Endothelial cell of umbilical vein (primary cell): ENCODE measurements at regions not wholly inside any gene's neighbourhood (a gene's known extent, or its start where the extent isn't known, plus 50 kb on each side); places are given as distances from the start of the nearest gene placed in this dataset.

Experiments
- BruUV-seq: library from RNA; stranded (reverse); fragments of 400-500 nt; replicated peaks from 2 replicates; lab custom pipeline; 2021; lab: Mats Ljungman, UMichigan
- CTCF ChIA-PET: fragments of 300-600, 350-600 bp; sonication (Branson Sonifier 250); formaldehyde crosslinking; loops from one replicate; lab custom pipeline; 2021; ENCODE audit warnings: antibody characterized with exemption, inconsistent platforms; lab: Charles Lee
- POLR2A ChIA-PET: fragments of 300-600, 350-600 bp; sonication (Branson Sonifier 250); formaldehyde crosslinking; loops from one replicate; lab custom pipeline; 2021; ENCODE audit warnings: antibody characterized with exemption, inconsistent platforms; lab: Charles Lee
- DNase-seq: peaks from one replicate; pipeline ENCODE4 v3.0.0-alpha.2; 2011; ENCODE audit warnings: low read depth, low spot score
- FAIRE-seq: peaks from 2 replicates; lab custom pipeline; 2011; peaks lifted over from hg19 to GRCh38; lab: Jason Lieb, UNC
- H2AFZ ChIP-seq: 2 replicates; pipeline ENCODE4 v1.6.0; 2012; ENCODE audit warnings: low read depth, low read length, control low read depth, inconsistent platforms
- H3K27ac ChIP-seq: 2 replicates; pipeline ENCODE4 v1.5.1; 2011; ENCODE audit warnings: low read depth, mild to moderate bottlenecking, control low read depth, low read length, moderate library complexity; ENCODE audit not compliant: insufficient read depth
- H3K27me3 ChIP-seq, 2 experiments: 2 replicates each; pipeline versions ENCODE4 v1.6.0 to v1.6.1; 2011; ENCODE audit warnings: low read length in 2 of 2, mixed read lengths in 1 of 2; ENCODE audit not compliant: control insufficient read depth in 2 of 2, insufficient read depth in 2 of 2
- H3K36me3 ChIP-seq, 2 experiments: 2 replicates in 1 of 2; 3 replicates in 1 of 2; pipeline ENCODE4 v1.5.1; 2011; ENCODE audit warnings: low read length in 2 of 2, mild to moderate bottlenecking in 1 of 2, moderate library complexity in 1 of 2; ENCODE audit not compliant: control insufficient read depth in 2 of 2, insufficient read depth in 2 of 2; ENCODE audit errors: extremely low read depth in 1 of 2
- H3K4me1 ChIP-seq: 3 replicates; pipeline ENCODE4 v1.5.1; 2011; ENCODE audit warnings: mild to moderate bottlenecking, low read length; ENCODE audit not compliant: control insufficient read depth, insufficient read depth; ENCODE audit errors: extremely low read depth
- H3K4me2 ChIP-seq: 2 replicates; pipeline ENCODE4 v1.6.1; 2011; ENCODE audit warnings: low read length, control low read depth, mixed read lengths; ENCODE audit not compliant: insufficient read depth
- H3K4me3 ChIP-seq, 3 experiments: fragments of 200-600 bp in 1 of 3; sonication (generic), shearing (Covaris generic) in 1 of 3; replicated peaks in 1 of 3; 2 replicates each; pipeline ENCODE4 v1.5.1; 2011 to 2016; ENCODE audit warnings: control low read depth in 3 of 3, low read length in 3 of 3, mild to moderate bottlenecking in 2 of 3, inconsistent platforms in 1 of 3, low read depth in 1 of 3, moderate library complexity in 1 of 3; ENCODE audit not compliant: insufficient read depth in 1 of 3
- H3K79me2 ChIP-seq: 2 replicates; pipeline ENCODE4 v1.6.0; 2012; ENCODE audit warnings: low read length, inconsistent platforms; ENCODE audit not compliant: control insufficient read depth, insufficient read depth
- H3K9ac ChIP-seq: replicated peaks from 2 replicates; pipeline ENCODE3; 2011; ENCODE audit warnings: low read length, control low read depth; ENCODE audit not compliant: insufficient read depth; ENCODE audit errors: extremely low read depth
- H3K9me1 ChIP-seq: replicated peaks from 3 replicates; pipeline ENCODE4 v1.6.0; 2011; ENCODE audit warnings: mild to moderate bottlenecking, low read length; ENCODE audit not compliant: control insufficient read depth, insufficient read depth; ENCODE audit errors: extremely low read depth
- H3K9me3 ChIP-seq: replicated peaks from 2 replicates; pipeline ENCODE4 v1.5.1; 2012; ENCODE audit warnings: low read length, inconsistent platforms; ENCODE audit not compliant: control insufficient read depth, insufficient read depth
- H4K20me1 ChIP-seq: replicated peaks from 2 replicates; pipeline ENCODE3; 2011; ENCODE audit warnings: mild to moderate bottlenecking, low read length; ENCODE audit not compliant: control insufficient read depth, insufficient read depth; ENCODE audit errors: extremely low read depth
- EZH2 ChIP-seq: IDR thresholded peaks from 2 replicates; pipeline ENCODE4 v1.6.1; 2012; ENCODE audit warnings: borderline replicate concordance, low read depth, mild to moderate bottlenecking, moderate library complexity, low read length, inconsistent platforms; ENCODE audit not compliant: severe bottlenecking
- FOS ChIP-seq: IDR thresholded peaks from 2 replicates; pipeline ENCODE4 v1.6.1; 2011; ENCODE audit warnings: mild to moderate bottlenecking, low read length, moderate library complexity, borderline replicate concordance; ENCODE audit not compliant: insufficient read depth
- GATA2 ChIP-seq: IDR thresholded peaks from 2 replicates; pipeline ENCODE4 v1.7.0; 2011; ENCODE audit warnings: low read depth, mild to moderate bottlenecking, moderate library complexity, mixed read lengths, low read length; ENCODE audit not compliant: insufficient read length, insufficient read depth
- JUN ChIP-seq: IDR thresholded peaks from 2 replicates; pipeline ENCODE4 v1.6.1; 2011; ENCODE audit warnings: borderline replicate concordance, low read depth; ENCODE audit not compliant: insufficient read length, insufficient read depth
- MAX ChIP-seq: IDR thresholded peaks from 2 replicates; pipeline ENCODE4 v1.6.1; 2011; ENCODE audit not compliant: insufficient read depth, insufficient read length
- MYC ChIP-seq: IDR thresholded peaks from one replicate; pipeline ENCODE4 v1.6.1; 2011; ENCODE audit warnings: mild to moderate bottlenecking, low read depth, low read length
- POLR2A ChIP-seq: IDR thresholded peaks from 2 replicates; pipeline ENCODE4 v1.6.1; 2012; ENCODE audit warnings: low read depth, mild to moderate bottlenecking, control low read depth, low read length
- POLR2AphosphoS5 ChIP-seq: IDR thresholded peaks from 2 replicates; pipeline ENCODE4 v1.6.1; 2012; ENCODE audit warnings: low read depth, mild to moderate bottlenecking, control low read depth, low read length, moderate library complexity; ENCODE audit not compliant: insufficient read depth
- dilution Hi-C: fragments of 300-500 bp; cut with MboI; formaldehyde crosslinking; loops from one replicate; pipeline ENCODE4 v1.15.0; 2019; ENCODE audit warnings: low sequenced_read_pairs; ENCODE audit not compliant: extremely low pct_ligation_motif_present
- intact Hi-C: fragments of 100-400 bp; cut with micrococcal nuclease; formaldehyde crosslinking; loops from one replicate; pipeline ENCODE4 v1.10.0; 2022
- TF ChIP-seq, protein P1 (sequence below), 2 donors: IDR thresholded peaks; 1 replicate in 1 of 2; 2 replicates in 1 of 2; pipeline ENCODE4 v1.5.1; 2011; ENCODE audit warnings: low read length in 2 of 2, mild to moderate bottlenecking in 2 of 2, moderate library complexity in 2 of 2, control low read depth in 1 of 2, inconsistent platforms in 1 of 2, low read depth in 1 of 2; ENCODE audit not compliant: insufficient read depth in 1 of 2; ENCODE audit errors: extremely low read depth in 1 of 2

GRCh38 chr1:189313488-189313887 is 1164.2 kb downstream of the BRINP3 start:
- no peak overlapping the region for H2AFZ ChIP-seq
- no peak overlapping the region for H3K4me3 ChIP-seq
- no TSS peak for BruUV-seq
- dilution Hi-C loops (no loop called here), intact Hi-C loops (no loop called here)
- no peaks in the 10 kb centered on the region for H4K20me1 ChIP-seq
- POLR2A ChIA-PET, result no interaction called here
- H3K36me3 ChIP-seq, result no peaks in the 10 kb centered on the region
- no peaks in the 10 kb centered on the region for H3K9me1 ChIP-seq
- no peaks in the 10 kb centered on the region for H3K9me3 ChIP-seq
- H3K9ac ChIP-seq, result no peak overlapping the region
- no peaks in the 10 kb centered on the region for H3K27me3 ChIP-seq
- H3K79me2 ChIP-seq, result no peaks in the 10 kb centered on the region
- TF ChIP-seq JUN (no peak), POLR2A (no peak), FOS (no peak), MYC (no peak), MAX (no peak), POLR2AphosphoS5 (no peak), EZH2 (no peak), GATA2 (no peak)
- TF ChIP-seq, protein P1, sequence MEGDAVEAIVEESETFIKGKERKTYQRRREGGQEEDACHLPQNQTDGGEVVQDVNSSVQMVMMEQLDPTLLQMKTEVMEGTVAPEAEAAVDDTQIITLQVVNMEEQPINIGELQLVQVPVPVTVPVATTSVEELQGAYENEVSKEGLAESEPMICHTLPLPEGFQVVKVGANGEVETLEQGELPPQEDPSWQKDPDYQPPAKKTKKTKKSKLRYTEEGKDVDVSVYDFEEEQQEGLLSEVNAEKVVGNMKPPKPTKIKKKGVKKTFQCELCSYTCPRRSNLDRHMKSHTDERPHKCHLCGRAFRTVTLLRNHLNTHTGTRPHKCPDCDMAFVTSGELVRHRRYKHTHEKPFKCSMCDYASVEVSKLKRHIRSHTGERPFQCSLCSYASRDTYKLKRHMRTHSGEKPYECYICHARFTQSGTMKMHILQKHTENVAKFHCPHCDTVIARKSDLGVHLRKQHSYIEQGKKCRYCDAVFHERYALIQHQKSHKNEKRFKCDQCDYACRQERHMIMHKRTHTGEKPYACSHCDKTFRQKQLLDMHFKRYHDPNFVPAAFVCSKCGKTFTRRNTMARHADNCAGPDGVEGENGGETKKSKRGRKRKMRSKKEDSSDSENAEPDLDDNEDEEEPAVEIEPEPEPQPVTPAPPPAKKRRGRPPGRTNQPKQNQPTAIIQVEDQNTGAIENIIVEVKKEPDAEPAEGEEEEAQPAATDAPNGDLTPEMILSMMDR (IDR thresholded peaks at IDR 0.05; ENCODE audit: extremely low read depth in 1 of 2, insufficient read depth in 1 of 2, low read depth in 1 of 2, low read length in 2 of 2), result no peak
- FAIRE-seq (no peak), DNase-seq (no peak)
- H3K27ac ChIP-seq, result no peak overlapping the region
- no peaks in the 10 kb centered on the region for H3K4me1 ChIP-seq
- H3K4me2 ChIP-seq, result no peak overlapping the region
- CTCF ChIA-PET, result no interaction called here
